ENCODE measurements at regions not wholly inside any gene's neighbourhood (a gene's known extent, or its start where the extent isn't known, plus 50 kb on each side); places are given as distances from the start of the nearest gene placed in this dataset.

DNA sequence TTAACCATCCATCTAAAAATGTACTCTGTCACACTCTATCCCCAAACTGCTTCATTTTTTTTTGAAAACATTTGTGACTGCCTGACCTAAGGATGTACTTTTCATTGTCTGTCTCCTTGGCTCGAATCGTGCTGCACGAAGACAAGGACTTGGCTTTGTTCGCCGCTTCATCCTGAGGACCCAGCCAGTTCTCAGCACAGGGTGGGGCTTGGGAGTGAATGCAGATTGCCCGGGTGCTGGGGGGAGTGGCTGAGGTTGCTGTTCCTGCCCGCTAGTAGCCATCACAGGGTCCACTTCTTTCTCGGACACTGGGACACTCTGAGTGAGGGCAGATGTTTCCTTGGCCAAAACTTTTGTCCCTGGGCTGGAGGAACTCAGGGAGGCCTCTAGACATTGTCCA lies 70.1 kb upstream of the CLCN4 start:
- Histone ChIP-seq H3K36me3 (replicated peaks in 1 of 2; ENCODE audit: control insufficient read depth in 1 of 2, insufficient read depth in 2 of 2, low read length in 1 of 2) (peaks cover 0 to 5% of the 10 kb centered on the region in 2 experiments), H3K9me2 (no peaks in the 10 kb centered on the region), H3F3A (replicated peaks; ENCODE audit: insufficient read depth) (no peaks in the 10 kb centered on the region), H3K9ac (no peak overlapping the region), H3K27ac (ENCODE audit: low read depth in 2 of 2, low read length in 1 of 2) (no peak overlapping the region), H3K27me3 (ENCODE audit: insufficient read depth) (no peaks in the 10 kb centered on the region), H3K4me2 (no peak overlapping the region), H3K4me1 (ENCODE audit: control insufficient read depth in 1 of 2, insufficient read depth in 2 of 2, low read depth in 1 of 2, low read length in 1 of 2) (peaks cover 0 to 3% of the 10 kb centered on the region in 2 experiments; a peak in 1 of 4 replicates), H3K9me3 (no peaks in the 10 kb centered on the region), H3K79me2 (ENCODE audit: insufficient read depth) (no peaks in the 10 kb centered on the region), H4K20me1 (ENCODE audit: insufficient read depth) (no peaks in the 10 kb centered on the region), H2AFZ (ENCODE audit: low read depth) (no peak overlapping the region), H3K4me3 (ENCODE audit: low read depth in 2 of 2, low read length in 1 of 2) (no peak overlapping the region)
- DNase-seq = no peak
- ChIA-PET CTCF (no interaction called here), POLR2A (no interaction called here)
- 56% methylated on average over 8 of the region's 8 CpGs for WGBS (ENCODE audit: low lambda C conversion rate)
- no peak for TF ChIP-seq NRF1 (IDR thresholded peaks at IDR 0.05; ENCODE audit: low read depth, low read length)
- TF ChIP-seq, protein P1, sequence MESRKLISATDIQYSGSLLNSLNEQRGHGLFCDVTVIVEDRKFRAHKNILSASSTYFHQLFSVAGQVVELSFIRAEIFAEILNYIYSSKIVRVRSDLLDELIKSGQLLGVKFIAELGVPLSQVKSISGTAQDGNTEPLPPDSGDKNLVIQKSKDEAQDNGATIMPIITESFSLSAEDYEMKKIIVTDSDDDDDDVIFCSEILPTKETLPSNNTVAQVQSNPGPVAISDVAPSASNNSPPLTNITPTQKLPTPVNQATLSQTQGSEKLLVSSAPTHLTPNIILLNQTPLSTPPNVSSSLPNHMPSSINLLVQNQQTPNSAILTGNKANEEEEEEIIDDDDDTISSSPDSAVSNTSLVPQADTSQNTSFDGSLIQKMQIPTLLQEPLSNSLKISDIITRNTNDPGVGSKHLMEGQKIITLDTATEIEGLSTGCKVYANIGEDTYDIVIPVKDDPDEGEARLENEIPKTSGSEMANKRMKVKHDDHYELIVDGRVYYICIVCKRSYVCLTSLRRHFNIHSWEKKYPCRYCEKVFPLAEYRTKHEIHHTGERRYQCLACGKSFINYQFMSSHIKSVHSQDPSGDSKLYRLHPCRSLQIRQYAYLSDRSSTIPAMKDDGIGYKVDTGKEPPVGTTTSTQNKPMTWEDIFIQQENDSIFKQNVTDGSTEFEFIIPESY (IDR thresholded peaks at IDR 0.05; ENCODE audit: borderline replicate concordance, low read depth) = no peak
- TF ChIP-seq JUND (IDR thresholded peaks at IDR 0.05) = no peak
- TF ChIP-seq, protein P2, sequence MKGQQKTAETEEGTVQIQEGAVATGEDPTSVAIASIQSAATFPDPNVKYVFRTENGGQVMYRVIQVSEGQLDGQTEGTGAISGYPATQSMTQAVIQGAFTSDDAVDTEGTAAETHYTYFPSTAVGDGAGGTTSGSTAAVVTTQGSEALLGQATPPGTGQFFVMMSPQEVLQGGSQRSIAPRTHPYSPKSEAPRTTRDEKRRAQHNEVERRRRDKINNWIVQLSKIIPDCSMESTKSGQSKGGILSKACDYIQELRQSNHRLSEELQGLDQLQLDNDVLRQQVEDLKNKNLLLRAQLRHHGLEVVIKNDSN (IDR thresholded peaks at IDR 0.05; ENCODE audit: borderline replicate concordance, low read depth) = no peak
- no peak for TF ChIP-seq RAD21 (IDR thresholded peaks at IDR 0.05; ENCODE audit: low read length)
- TF ChIP-seq MXI1 (IDR thresholded peaks at IDR 0.05; ENCODE audit: low read depth, low read length) = no peak
- TF ChIP-seq YY1 (IDR thresholded peaks at IDR 0.05; ENCODE audit: low read depth) = no peak
- no peak for TF ChIP-seq CHD2 (IDR thresholded peaks at IDR 0.05; ENCODE audit: low read length, partially characterized antibody)
- TF ChIP-seq, protein P3, sequence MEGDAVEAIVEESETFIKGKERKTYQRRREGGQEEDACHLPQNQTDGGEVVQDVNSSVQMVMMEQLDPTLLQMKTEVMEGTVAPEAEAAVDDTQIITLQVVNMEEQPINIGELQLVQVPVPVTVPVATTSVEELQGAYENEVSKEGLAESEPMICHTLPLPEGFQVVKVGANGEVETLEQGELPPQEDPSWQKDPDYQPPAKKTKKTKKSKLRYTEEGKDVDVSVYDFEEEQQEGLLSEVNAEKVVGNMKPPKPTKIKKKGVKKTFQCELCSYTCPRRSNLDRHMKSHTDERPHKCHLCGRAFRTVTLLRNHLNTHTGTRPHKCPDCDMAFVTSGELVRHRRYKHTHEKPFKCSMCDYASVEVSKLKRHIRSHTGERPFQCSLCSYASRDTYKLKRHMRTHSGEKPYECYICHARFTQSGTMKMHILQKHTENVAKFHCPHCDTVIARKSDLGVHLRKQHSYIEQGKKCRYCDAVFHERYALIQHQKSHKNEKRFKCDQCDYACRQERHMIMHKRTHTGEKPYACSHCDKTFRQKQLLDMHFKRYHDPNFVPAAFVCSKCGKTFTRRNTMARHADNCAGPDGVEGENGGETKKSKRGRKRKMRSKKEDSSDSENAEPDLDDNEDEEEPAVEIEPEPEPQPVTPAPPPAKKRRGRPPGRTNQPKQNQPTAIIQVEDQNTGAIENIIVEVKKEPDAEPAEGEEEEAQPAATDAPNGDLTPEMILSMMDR (IDR thresholded peaks at IDR 0.05) = no peak
- TF ChIP-seq RXRA (IDR thresholded peaks at IDR 0.05; ENCODE audit: borderline replicate concordance, low read depth) = no peak
- TF ChIP-seq, protein P4, sequence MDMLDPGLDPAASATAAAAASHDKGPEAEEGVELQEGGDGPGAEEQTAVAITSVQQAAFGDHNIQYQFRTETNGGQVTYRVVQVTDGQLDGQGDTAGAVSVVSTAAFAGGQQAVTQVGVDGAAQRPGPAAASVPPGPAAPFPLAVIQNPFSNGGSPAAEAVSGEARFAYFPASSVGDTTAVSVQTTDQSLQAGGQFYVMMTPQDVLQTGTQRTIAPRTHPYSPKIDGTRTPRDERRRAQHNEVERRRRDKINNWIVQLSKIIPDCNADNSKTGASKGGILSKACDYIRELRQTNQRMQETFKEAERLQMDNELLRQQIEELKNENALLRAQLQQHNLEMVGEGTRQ (IDR thresholded peaks at IDR 0.05; ENCODE audit: borderline replicate concordance, low read depth, low read length) = no peak

DNA sequence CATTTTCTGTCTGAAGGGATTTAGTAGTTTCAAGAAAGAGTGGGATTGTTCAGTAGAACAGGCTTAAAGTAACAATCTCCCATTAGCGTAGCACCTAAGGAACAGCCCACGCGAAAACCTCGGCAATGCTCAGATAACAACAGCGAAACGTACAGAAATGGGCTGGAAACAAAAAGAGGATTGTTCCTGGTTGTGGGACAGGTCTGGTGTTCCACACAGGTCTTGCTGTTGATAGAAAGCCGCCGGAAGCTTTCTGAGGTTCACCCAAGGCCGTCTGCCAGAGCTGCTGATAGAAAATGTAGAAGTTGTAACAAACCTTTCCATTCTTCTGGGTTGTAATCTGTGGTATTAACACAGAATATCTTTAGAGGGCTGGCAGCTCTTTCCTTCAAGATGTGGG lies 69.4 kb upstream of the CLCN4 start:
- H3K9ac ChIP-seq = no peak overlapping the region
- 55% methylated on average over 9 of the region's 9 CpGs for WGBS (ENCODE audit: low lambda C conversion rate)

More for the DNA sequence above, 69.4 kb upstream of the CLCN4 start:
- TF ChIP-seq MEF2A (IDR thresholded peaks at IDR 0.05; ENCODE audit: borderline replicate concordance, low read depth) (no peak), TCF12 (IDR thresholded peaks at IDR 0.05) (no peak), RXRA (IDR thresholded peaks at IDR 0.05; ENCODE audit: borderline replicate concordance, low read depth) (no peak), CHD2 (IDR thresholded peaks at IDR 0.05; ENCODE audit: low read length, partially characterized antibody) (no peak), RFX5 (IDR thresholded peaks at IDR 0.05; ENCODE audit: low read length) (no peak), TEAD4 (IDR thresholded peaks at IDR 0.05; ENCODE audit: borderline replicate concordance, insufficient read depth) (no peak), ELF1 (IDR thresholded peaks at IDR 0.05) (no peak), RAD21 (IDR thresholded peaks at IDR 0.05; ENCODE audit: low read length) (no peak)
- TF ChIP-seq, protein P3 (IDR thresholded peaks at IDR 0.05) = no peak
- no peak for DNase-seq
- H3K4me3 ChIP-seq (ENCODE audit: low read depth in 2 of 2, low read length in 1 of 2) = no peak overlapping the region
- CTCF ChIA-PET = interaction anchor here (1.2 kb wide), 1 partner anchor 32 kb away, joined by 4 read pairs; no protein-coding TSS in a partner anchor
- POLR2A ChIA-PET = no interaction called here
- H3K36me3 ChIP-seq (replicated peaks in 1 of 2; ENCODE audit: control insufficient read depth in 1 of 2, insufficient read depth in 2 of 2, low read length in 1 of 2) = peaks cover 0 to 6% of the 10 kb centered on the region in 2 experiments
- peaks cover 0 to 3% of the 10 kb centered on the region in 2 experiments; a peak in 1 of 4 replicates for H3K4me1 ChIP-seq (ENCODE audit: control insufficient read depth in 1 of 2, insufficient read depth in 2 of 2, low read depth in 1 of 2, low read length in 1 of 2)
- no peaks in the 10 kb centered on the region for H3K9me3 ChIP-seq
- H4K20me1 ChIP-seq (ENCODE audit: insufficient read depth) = no peaks in the 10 kb centered on the region
- H3K27me3 ChIP-seq (ENCODE audit: insufficient read depth) = no peaks in the 10 kb centered on the region
- H3K27ac ChIP-seq (ENCODE audit: low read depth in 2 of 2, low read length in 1 of 2) = no peak overlapping the region
- no peak overlapping the region for H3K4me2 ChIP-seq
- no peaks in the 10 kb centered on the region for H3F3A ChIP-seq (replicated peaks; ENCODE audit: insufficient read depth)
- H3K9me2 ChIP-seq = no peaks in the 10 kb centered on the region
- no peaks in the 10 kb centered on the region for H3K79me2 ChIP-seq (ENCODE audit: insufficient read depth)
- H2AFZ ChIP-seq (ENCODE audit: low read depth) = no peak overlapping the region

Data from SK-N-SH (cell line).